HG03442 (cell line): ENCODE measurements at regions not wholly inside any gene's neighbourhood (a gene's known extent, or its start where the extent isn't known, plus 50 kb on each side); places are given as distances from the start of the nearest gene placed in this dataset.

ENCODE experiments used
- ATAC-seq: cut with Tn5 transposase; IDR thresholded peaks from one replicate; pipeline ENCODE4 v1.9.1; 2021; ENCODE audit warnings: mild to moderate bottlenecking, moderate library complexity; ENCODE audit not compliant: unreplicated experiment

GRCh38 chr4:147401221-147401620 is 79.7 kb upstream of the EDNRA start:
- no peak for ATAC-seq

GRCh38 chr4:147407261-147408045 is 73.4 kb upstream of the EDNRA start:
- no peak for ATAC-seq

DNA sequence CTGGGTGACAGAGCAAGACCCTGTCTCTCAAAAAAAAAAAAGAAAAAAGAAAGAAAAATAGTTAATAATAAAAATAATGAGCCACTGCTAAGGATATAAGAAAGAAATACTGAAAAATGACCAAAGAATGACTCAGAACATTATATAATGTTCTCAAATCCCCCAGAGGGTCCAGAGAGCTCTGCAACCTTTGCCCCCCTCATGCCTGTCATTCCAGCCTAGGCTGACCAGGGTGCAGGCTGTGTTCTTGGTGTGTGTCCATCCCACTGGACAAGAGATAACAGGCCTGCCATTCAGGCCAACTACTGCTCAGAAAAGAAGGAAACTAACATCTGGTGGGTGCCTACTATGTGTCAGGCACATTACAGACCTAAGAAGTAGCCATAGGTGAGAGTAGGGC is 72.7 kb upstream of the EDNRA start:
- ATAC-seq, result no peak

GRCh38 chr4:147409350-147409749 is 71.5 kb upstream of the EDNRA start:
- ATAC-seq, result no peak

GRCh38 chr4:147418226-147418625 is 62.7 kb upstream of the EDNRA start:
- ATAC-seq, result no peak

- no peak for ATAC-seq
These were observed 59.4 kb upstream of the EDNRA start for GRCh38 chr4:147421456-147421855.

DNA sequence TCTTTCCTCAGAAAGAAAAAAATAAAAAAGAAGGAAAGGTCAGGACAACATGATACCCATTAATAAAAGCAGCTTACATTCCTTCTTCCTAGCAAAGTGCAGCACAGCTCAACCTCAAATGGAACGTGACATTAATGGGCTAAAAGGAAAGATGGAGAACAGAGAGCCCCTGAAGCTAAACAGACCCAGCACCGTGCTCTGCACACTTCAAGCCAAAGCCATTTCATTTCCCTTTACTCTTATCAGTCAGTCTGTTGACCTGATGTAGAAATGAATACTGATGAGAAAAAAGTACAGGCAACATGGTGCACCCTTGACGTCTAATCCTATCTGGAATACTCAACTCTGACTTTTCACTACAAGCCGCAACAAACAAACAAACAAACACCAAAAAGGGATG is 57.7 kb upstream of the EDNRA start:
- no peak for ATAC-seq

DNA sequence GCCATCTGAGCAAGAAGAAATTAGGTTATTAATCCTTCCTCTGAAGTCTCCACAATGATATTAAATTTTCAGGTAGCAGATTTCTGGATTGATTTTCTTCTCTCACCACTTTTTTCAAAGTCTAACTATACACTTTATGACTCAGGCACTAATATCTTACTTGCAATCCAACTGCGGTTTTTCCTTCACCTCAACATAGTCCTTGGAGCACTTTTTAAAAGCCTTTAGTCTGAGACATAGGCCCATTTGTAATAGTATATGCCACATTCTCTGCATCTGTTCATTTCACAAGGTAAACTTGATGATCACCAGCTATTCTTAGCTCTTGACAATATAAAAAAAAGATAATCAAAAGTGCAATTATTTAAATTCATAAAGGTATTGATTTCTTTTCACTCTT is 55.9 kb upstream of the EDNRA start:
- no peak for ATAC-seq

DNA sequence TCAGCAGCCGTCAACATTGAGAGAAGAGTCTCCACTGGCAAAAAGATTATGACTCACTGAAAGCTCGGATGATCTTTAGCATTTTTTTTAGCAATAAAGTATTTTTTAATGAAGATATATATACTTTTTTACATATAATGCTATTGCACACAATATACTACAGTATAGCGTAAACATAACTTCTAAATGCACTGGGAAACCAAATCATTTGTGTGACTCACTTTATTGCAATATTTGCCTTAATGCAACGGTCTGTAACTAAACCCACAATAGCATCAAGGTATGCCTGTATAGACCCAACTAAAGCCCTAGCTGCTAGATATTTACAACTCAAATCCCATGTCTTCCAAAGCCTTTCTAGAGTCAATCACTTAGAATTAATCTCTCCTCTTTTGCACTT is 52.3 kb upstream of the EDNRA start:
- no peak for ATAC-seq

GRCh38 chr4:147430111-147430510 is 50.8 kb upstream of the EDNRA start:
- no peak for ATAC-seq
